IMR-90 (cell line): ENCODE measurements at regions not wholly inside any gene's neighbourhood (a gene's known extent, or its start where the extent isn't known, plus 50 kb on each side); places are given as distances from the start of the nearest gene placed in this dataset.

Experiments
- ATAC-seq: fragments of 200-7000 bp; cut with Tn5 transposase; 2 replicates; pipeline ENCODE4 v1.9.1; 2020; ENCODE audit warnings: low read depth, mild to moderate bottlenecking, moderate library complexity
- BruUV-seq: library from RNA; stranded (reverse); fragments of 400-500 nt; replicated peaks from 2 replicates; lab custom pipeline; 2021; lab: Mats Ljungman, UMichigan
- CTCF ChIA-PET: fragments of 300-600 bp; formaldehyde crosslinking; extraction: SDS; loops from one replicate; lab custom pipeline; 2021; ENCODE audit warnings: antibody characterized with exemption; lab: Yijun Ruan, JAX
- POLR2A ChIA-PET: fragments of 300-600 bp; sonication (Branson Sonifier 250); formaldehyde crosslinking; loops from one replicate; lab custom pipeline; 2022; ENCODE audit warnings: antibody characterized with exemption; ENCODE audit not compliant: unreplicated experiment; lab: Charles Lee
- DNase-seq: peaks from one replicate; pipeline ENCODE4 v3.0.0; 2013
- H2AFZ ChIP-seq: replicated peaks from 2 replicates; pipeline ENCODE3; 2013; ENCODE audit warnings: low read length, mild to moderate bottlenecking; ENCODE audit not compliant: poor library complexity
- H2AK5ac ChIP-seq: 2 replicates; pipeline ENCODE4 v1.6.1; 2013; ENCODE audit warnings: low read depth, low read length, inconsistent platforms
- H2AK9ac ChIP-seq: replicated peaks from 2 replicates; pipeline ENCODE3; 2013; ENCODE audit warnings: mild to moderate bottlenecking, low read depth, low read length, moderate library complexity; ENCODE audit not compliant: poor library complexity
- H2BK120ac ChIP-seq: 2 replicates; pipeline ENCODE4 v1.6.1; 2013; ENCODE audit warnings: low read depth, low read length, inconsistent platforms
- H2BK15ac ChIP-seq: 3 replicates; pipeline ENCODE4 v1.6.1; 2013; ENCODE audit warnings: low read depth, low read length, inconsistent platforms
- H2BK20ac ChIP-seq: 2 replicates; pipeline ENCODE4 v1.6.1; 2013; ENCODE audit warnings: low read depth, mild to moderate bottlenecking, inconsistent platforms, low read length, moderate library complexity
- H2BK5ac ChIP-seq: 2 replicates; pipeline ENCODE4 v1.6.1; 2013; ENCODE audit warnings: mild to moderate bottlenecking, low read depth, low read length, inconsistent platforms; ENCODE audit not compliant: poor library complexity, severe bottlenecking
- H3K14ac ChIP-seq: replicated peaks from 2 replicates; pipeline ENCODE4 v1.6.1; 2013; ENCODE audit warnings: low read depth, low read length, inconsistent platforms
- H3K18ac ChIP-seq: 2 replicates; pipeline ENCODE4 v1.6.1; 2013; ENCODE audit warnings: low read depth, low read length, control low read depth
- H3K23ac ChIP-seq: 2 replicates; pipeline ENCODE4 v1.6.1; 2013; ENCODE audit warnings: low read depth, low read length, inconsistent platforms
- H3K27ac ChIP-seq: 2 replicates; pipeline ENCODE4 v1.5.1; 2013; ENCODE audit warnings: mild to moderate bottlenecking, control low read depth, low read length; ENCODE audit not compliant: insufficient read depth
- H3K27me3 ChIP-seq: 2 replicates; pipeline ENCODE4 v1.6.1; 2013; ENCODE audit warnings: low read length; ENCODE audit not compliant: control insufficient read depth, insufficient read depth
- H3K36me3 ChIP-seq: 2 replicates; pipeline ENCODE4 v1.6.1; 2013; ENCODE audit warnings: low read length, mixed read lengths; ENCODE audit not compliant: control insufficient read depth, insufficient read depth
- H3K4ac ChIP-seq: 2 replicates; pipeline ENCODE4 v1.6.1; 2013; ENCODE audit warnings: low read depth, low read length, inconsistent platforms
- H3K4me1 ChIP-seq: 2 replicates; pipeline ENCODE4 v1.6.1; 2013; ENCODE audit warnings: low read length, mixed read lengths; ENCODE audit not compliant: control insufficient read depth, insufficient read depth
- H3K4me2 ChIP-seq: 2 replicates; pipeline ENCODE4 v1.6.1; 2013; ENCODE audit warnings: low read depth, mild to moderate bottlenecking, control low read depth, low read length, moderate library complexity
- H3K4me3 ChIP-seq: 2 replicates; pipeline ENCODE4 v1.5.1; 2013; ENCODE audit warnings: low read depth, mild to moderate bottlenecking, control low read depth, low read length, moderate library complexity; ENCODE audit not compliant: insufficient read depth
- H3K56ac ChIP-seq: 2 replicates; pipeline ENCODE4 v1.6.1; 2013; ENCODE audit warnings: low read length, inconsistent platforms; ENCODE audit not compliant: insufficient read depth; ENCODE audit errors: extremely low read depth
- H3K79me1 ChIP-seq, 2 experiments: 2 replicates each; pipeline ENCODE4 v1.6.1; 2013; ENCODE audit warnings: low read length in 2 of 2, inconsistent platforms in 1 of 2, low read depth in 1 of 2
- H3K9ac ChIP-seq: 2 replicates; pipeline ENCODE4 v1.6.1; 2013; ENCODE audit warnings: low read depth, low read length, control low read depth
- H3K9me1 ChIP-seq: 2 replicates; pipeline ENCODE4 v1.6.1; 2013; ENCODE audit warnings: low read length, inconsistent platforms; ENCODE audit not compliant: insufficient read depth
- H3K9me3 ChIP-seq: 2 replicates; pipeline ENCODE4 v1.6.1; 2013; ENCODE audit warnings: low read length; ENCODE audit not compliant: control insufficient read depth, insufficient read depth
- H4K20me1 ChIP-seq: 2 replicates; pipeline ENCODE4 v1.6.1; 2013; ENCODE audit warnings: low read length, inconsistent platforms; ENCODE audit not compliant: insufficient read depth
- H4K5ac ChIP-seq: 2 replicates; pipeline ENCODE4 v1.6.1; 2013; ENCODE audit warnings: mild to moderate bottlenecking, low read depth, low read length, control low read depth
- H4K8ac ChIP-seq, 2 experiments: 2 replicates each; pipeline ENCODE4 v1.6.1; 2013; ENCODE audit warnings: low read depth in 2 of 2, low read length in 2 of 2, control low read depth in 1 of 2, inconsistent platforms in 1 of 2
- H4K91ac ChIP-seq: 2 replicates; pipeline ENCODE4 v1.6.1; 2013; ENCODE audit warnings: low read depth, low read length, inconsistent platforms; ENCODE audit not compliant: insufficient read depth
- CEBPB ChIP-seq: IDR thresholded peaks from 2 replicates; pipeline ENCODE4 v1.6.1; 2012; ENCODE audit warnings: low read depth, low read length, improper control_type of control experiment
- CHD1 ChIP-seq: IDR thresholded peaks from 2 replicates; pipeline ENCODE4 v1.6.1; 2012; ENCODE audit warnings: low read depth, low read length, improper control_type of control experiment
- NFE2L2 ChIP-seq: fragments of 150-350 bp; IDR thresholded peaks from 2 replicates; pipeline ENCODE4 v1.6.1; 2016; ENCODE audit warnings: low read depth, mild to moderate bottlenecking, low read length
- SMC3 ChIP-seq: fragments of 150-350 bp; IDR thresholded peaks from 2 replicates; pipeline ENCODE4 v1.6.1; 2016; ENCODE audit warnings: low read depth, mild to moderate bottlenecking, antibody characterized with exemption, low read length, moderate library complexity
- WGBS, 2 experiments: methylation state at CpG; one replicate each; pipeline versions ENCODE4 v1.1.5 to v1.1.7; 2013; ENCODE audit warnings: missing lambda C conversion rate in 2 of 2; ENCODE audit not compliant: insufficient read length in 1 of 2; ENCODE audit errors: extremely low coverage in 2 of 2; 5-methylcytosine and 5-hydroxymethylcytosine counted together
- dilution Hi-C: fragments of 300-500 bp; cut with HindIII; formaldehyde crosslinking; loops from one replicate; pipeline ENCODE4 v1.14.3; 2018; ENCODE audit warnings: low sequenced_read_pairs; ENCODE audit not compliant: unreplicated experiment
- in situ Hi-C: fragments of 300-500 bp; cut with MboI; formaldehyde crosslinking; loops from 3 replicates; pipeline ENCODE4 v1.14.3; 2019; ENCODE audit warnings: low sequenced_read_pairs, inconsistent platforms, mixed read lengths
- intact Hi-C: fragments of 100-400 bp; cut with micrococcal nuclease; formaldehyde crosslinking; loops from 2 replicates; pipeline ENCODE4 v1.10.0; 2022

- Histone ChIP-seq H2AK5ac (no peak overlapping the region), H3K79me1 (no peaks in the 10 kb centered on the region), H3K27ac (no peak overlapping the region), H3K4me2 (no peak overlapping the region), H4K20me1 (no peaks in the 10 kb centered on the region), H3K9me3 (peaks cover 2% of the 10 kb centered on the region; the same call in 1 of the 2 replicates), H2BK120ac (no peak overlapping the region), H3K56ac (no peak overlapping the region), H3K14ac (no peak overlapping the region), H4K91ac (no peak overlapping the region), H3K9ac (no peak overlapping the region), H2BK15ac (no peak overlapping the region), H2AFZ (no peak overlapping the region), H2AK9ac (no peak overlapping the region), H2BK5ac (no peak overlapping the region), H3K4me1 (no peaks in the 10 kb centered on the region), H4K5ac (no peak overlapping the region), H3K9me1 (peaks cover 2% of the 10 kb centered on the region; the same call in 1 of the 2 replicates), H3K4me3 (no peak overlapping the region), H3K23ac (no peak overlapping the region), H3K36me3 (no peaks in the 10 kb centered on the region; the same call in 1 of the 2 replicates), H3K18ac (no peak overlapping the region), H2BK20ac (no peak overlapping the region), H3K4ac (no peak overlapping the region), H4K8ac (no peak overlapping the region), H3K27me3 (no peaks in the 10 kb centered on the region)
- dilution Hi-C loops (no loop called here), intact Hi-C loops (no loop called here), in situ Hi-C loops (no loop called here)
- ATAC-seq (no peak), DNase-seq (no peak)
- no TSS peak for BruUV-seq
- no peak for TF ChIP-seq CHD1
- TF ChIP-seq NFE2L2: no peak
- no peak for TF ChIP-seq CEBPB
- TF ChIP-seq SMC3: no peak
- ChIA-PET POLR2A (no interaction called here), CTCF (no interaction called here)
- WGBS, 2 experiments: 89% methylated on average over 12 of the region's 13 CpGs; no CpG with 5 or more reads in 1 of the 2 experiments
Observed at GRCh38 chr17:419073-419735, 66.6 kb upstream of the RPH3AL start.
